SK-N-SH treated with all-trans-retinoic acid at 6 μM for 48 hours (cell line): ENCODE measurements at regions not wholly inside any gene's neighbourhood (a gene's known extent, or its start where the extent isn't known, plus 50 kb on each side); places are given as distances from the start of the nearest gene placed in this dataset.

Experiments used
- ARNTL ChIP-seq: fragments of 450-650 bp; formaldehyde crosslinking; IDR thresholded peaks from 2 replicates; pipeline ENCODE4 v1.5.0; 2020; ENCODE audit warnings: low read depth, mild to moderate bottlenecking, moderate library complexity, borderline replicate concordance
- ESRRG ChIP-seq: fragments of 250-450 bp; sonication (Bioruptor Pico); IDR thresholded peaks from 2 replicates; pipeline ENCODE4 v1.6.1; 2021; ENCODE audit warnings: mild to moderate bottlenecking
- GLIS3 ChIP-seq: fragments of 250-450 bp; sonication (Bioruptor Pico); IDR thresholded peaks from 2 replicates; pipeline ENCODE4 v1.5.0; 2020; ENCODE audit warnings: mild to moderate bottlenecking, moderate library complexity
- OSR1 ChIP-seq: fragments of 250-450 bp; sonication (Bioruptor Pico); IDR thresholded peaks from 2 replicates; pipeline ENCODE4 v1.8.0; 2022; ENCODE audit warnings: moderate library complexity, mild to moderate bottlenecking, inconsistent platforms
- RARB ChIP-seq: fragments of 250-450 bp; sonication (Bioruptor Pico); IDR thresholded peaks from 2 replicates; pipeline ENCODE4 v1.8.0; 2021; ENCODE audit warnings: mild to moderate bottlenecking, moderate library complexity
- ZFP30 ChIP-seq: fragments of 450-650 bp; formaldehyde crosslinking; IDR thresholded peaks from 2 replicates; pipeline ENCODE4 v1.5.0; 2022; ENCODE audit warnings: mild to moderate bottlenecking, moderate library complexity
- ZNF8 ChIP-seq: fragments of 450-650 bp; formaldehyde crosslinking; IDR thresholded peaks from 2 replicates; pipeline ENCODE4 v1.5.0; 2020; ENCODE audit warnings: mild to moderate bottlenecking, moderate library complexity
- TF ChIP-seq, protein P1 (sequence below): fragments of 250-450 bp; sonication (Bioruptor Pico); IDR thresholded peaks from 2 replicates; pipeline ENCODE4 v1.8.0; 2021; ENCODE audit warnings: low read depth, mild to moderate bottlenecking, moderate library complexity, borderline replicate concordance
- TF ChIP-seq, protein P2 (sequence below): fragments of 250-450 bp; sonication (Bioruptor Pico); IDR thresholded peaks from 2 replicates; pipeline ENCODE4 v1.8.0; 2020; ENCODE audit warnings: mild to moderate bottlenecking, moderate library complexity, borderline replicate concordance
- TF ChIP-seq, protein P3 (sequence below): fragments of 250-450 bp; sonication (Bioruptor Pico); IDR thresholded peaks from 2 replicates; pipeline ENCODE4 v1.5.1; 2021; ENCODE audit warnings: mild to moderate bottlenecking, moderate library complexity

- TF ChIP-seq ESRRG (CRISPR knock-in tag) (no peak), GLIS3 (CRISPR knock-in tag) (no peak), ZNF8 (CRISPR knock-in tag) (no peak), ARNTL (no peak), ZFP30 (CRISPR knock-in tag) (no peak), RARB (CRISPR knock-in tag) (no peak), OSR1 (CRISPR knock-in tag) (no peak)
- TF ChIP-seq, protein P1, sequence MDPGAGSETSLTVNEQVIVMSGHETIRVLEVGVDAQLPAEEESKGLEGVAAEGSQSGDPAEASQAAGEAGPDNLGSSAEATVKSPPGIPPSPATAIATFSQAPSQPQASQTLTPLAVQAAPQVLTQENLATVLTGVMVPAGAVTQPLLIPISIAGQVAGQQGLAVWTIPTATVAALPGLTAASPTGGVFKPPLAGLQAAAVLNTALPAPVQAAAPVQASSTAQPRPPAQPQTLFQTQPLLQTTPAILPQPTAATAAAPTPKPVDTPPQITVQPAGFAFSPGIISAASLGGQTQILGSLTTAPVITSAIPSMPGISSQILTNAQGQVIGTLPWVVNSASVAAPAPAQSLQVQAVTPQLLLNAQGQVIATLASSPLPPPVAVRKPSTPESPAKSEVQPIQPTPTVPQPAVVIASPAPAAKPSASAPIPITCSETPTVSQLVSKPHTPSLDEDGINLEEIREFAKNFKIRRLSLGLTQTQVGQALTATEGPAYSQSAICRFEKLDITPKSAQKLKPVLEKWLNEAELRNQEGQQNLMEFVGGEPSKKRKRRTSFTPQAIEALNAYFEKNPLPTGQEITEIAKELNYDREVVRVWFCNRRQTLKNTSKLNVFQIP (CRISPR knock-in tag) = no peak
- TF ChIP-seq, protein P2, sequence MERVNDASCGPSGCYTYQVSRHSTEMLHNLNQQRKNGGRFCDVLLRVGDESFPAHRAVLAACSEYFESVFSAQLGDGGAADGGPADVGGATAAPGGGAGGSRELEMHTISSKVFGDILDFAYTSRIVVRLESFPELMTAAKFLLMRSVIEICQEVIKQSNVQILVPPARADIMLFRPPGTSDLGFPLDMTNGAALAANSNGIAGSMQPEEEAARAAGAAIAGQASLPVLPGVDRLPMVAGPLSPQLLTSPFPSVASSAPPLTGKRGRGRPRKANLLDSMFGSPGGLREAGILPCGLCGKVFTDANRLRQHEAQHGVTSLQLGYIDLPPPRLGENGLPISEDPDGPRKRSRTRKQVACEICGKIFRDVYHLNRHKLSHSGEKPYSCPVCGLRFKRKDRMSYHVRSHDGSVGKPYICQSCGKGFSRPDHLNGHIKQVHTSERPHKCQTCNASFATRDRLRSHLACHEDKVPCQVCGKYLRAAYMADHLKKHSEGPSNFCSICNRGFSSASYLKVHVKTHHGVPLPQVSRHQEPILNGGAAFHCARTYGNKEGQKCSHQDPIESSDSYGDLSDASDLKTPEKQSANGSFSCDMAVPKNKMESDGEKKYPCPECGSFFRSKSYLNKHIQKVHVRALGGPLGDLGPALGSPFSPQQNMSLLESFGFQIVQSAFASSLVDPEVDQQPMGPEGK (CRISPR knock-in tag) = no peak
- TF ChIP-seq, protein P3, sequence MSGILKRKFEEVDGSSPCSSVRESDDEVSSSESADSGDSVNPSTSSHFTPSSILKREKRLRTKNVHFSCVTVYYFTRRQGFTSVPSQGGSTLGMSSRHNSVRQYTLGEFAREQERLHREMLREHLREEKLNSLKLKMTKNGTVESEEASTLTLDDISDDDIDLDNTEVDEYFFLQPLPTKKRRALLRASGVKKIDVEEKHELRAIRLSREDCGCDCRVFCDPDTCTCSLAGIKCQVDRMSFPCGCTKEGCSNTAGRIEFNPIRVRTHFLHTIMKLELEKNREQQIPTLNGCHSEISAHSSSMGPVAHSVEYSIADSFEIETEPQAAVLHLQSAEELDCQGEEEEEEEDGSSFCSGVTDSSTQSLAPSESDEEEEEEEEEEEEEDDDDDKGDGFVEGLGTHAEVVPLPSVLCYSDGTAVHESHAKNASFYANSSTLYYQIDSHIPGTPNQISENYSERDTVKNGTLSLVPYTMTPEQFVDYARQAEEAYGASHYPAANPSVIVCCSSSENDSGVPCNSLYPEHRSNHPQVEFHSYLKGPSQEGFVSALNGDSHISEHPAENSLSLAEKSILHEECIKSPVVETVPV (CRISPR knock-in tag) = no peak
Measured at GRCh38 chr4:141309874-141310273, 89.2 kb downstream of the ZNF330 start.
